T-helper 1 cell treated with Interleukin-12 subunit alpha and Interleukin-12 subunit beta and Interleukin-4 antibody, amounts not matched to agents 30 ng/mL and 1 ng/mL, for 36 hours (primary cell): ENCODE measurements at regions not wholly inside any gene's neighbourhood (a gene's known extent, or its start where the extent isn't known, plus 50 kb on each side); places are given as distances from the start of the nearest gene placed in this dataset.
"Not testable (repeated sequence)": the region's sequence is repeated elsewhere in the genome, so short reads cannot be mapped to it uniquely, and the experiment has no call there.

Experiments used
- intact Hi-C: fragments of 100-400 bp; cut with micrococcal nuclease; formaldehyde crosslinking; loops from one replicate; pipeline ENCODE4 v1.15.1; 2024

GRCh38 chr6:84879385-84879784, 115.0 kb upstream of the TBX18 start:
- intact Hi-C loops: not testable (repeated sequence)

- intact Hi-C loops: no loop called here
Observed at GRCh38 chr6:84877515-84878210, 113.3 kb upstream of the TBX18 start.

- intact Hi-C loops: no loop called here
Observed at GRCh38 chr6:84876723-84877514, 112.5 kb upstream of the TBX18 start.

- intact Hi-C loops: no loop called here
Observed at GRCh38 chr6:84872996-84873723, 108.8 kb upstream of the TBX18 start.

- intact Hi-C loops: no loop called here
Observed at GRCh38 chr6:84871925-84872324, 107.5 kb upstream of the TBX18 start.

- intact Hi-C loops: no loop called here
Observed at GRCh38 chr6:84870672-84871071, 106.3 kb upstream of the TBX18 start.

- intact Hi-C loops: no loop called here
Observed at GRCh38 chr6:84868149-84868548, 103.8 kb upstream of the TBX18 start.

- intact Hi-C loops: no loop called here
Observed at GRCh38 chr6:84867521-84867920, 103.1 kb upstream of the TBX18 start.

- intact Hi-C loops: no loop called here
Observed at GRCh38 chr6:84866715-84867114, 102.3 kb upstream of the TBX18 start.

GRCh38 chr6:84865372-84865771, 101.0 kb upstream of the TBX18 start:
- intact Hi-C loops: not testable (repeated sequence)

GRCh38 chr6:84862843-84863242, 98.4 kb upstream of the TBX18 start:
- intact Hi-C loops: no loop called here

GRCh38 chr6:84860920-84861319, 96.5 kb upstream of the TBX18 start:
- intact Hi-C loops: no loop called here

GRCh38 chr6:84860509-84860908, 96.1 kb upstream of the TBX18 start:
- intact Hi-C loops: no loop called here

- intact Hi-C loops: no loop called here
Observed at GRCh38 chr6:84854811-84855400, 90.5 kb upstream of the TBX18 start.

GRCh38 chr6:84853901-84854300, 89.5 kb upstream of the TBX18 start:
- intact Hi-C loops: no loop called here

GRCh38 chr6:84848960-84849359, 84.6 kb upstream of the TBX18 start:
- intact Hi-C loops: no loop called here

GRCh38 chr6:84847390-84848160, 83.2 kb upstream of the TBX18 start:
- intact Hi-C loops: no loop called here

- intact Hi-C loops: no loop called here
Observed at GRCh38 chr6:84842525-84843166, 78.2 kb upstream of the TBX18 start.

GRCh38 chr6:84837068-84837866, 72.9 kb upstream of the TBX18 start:
- intact Hi-C loops: not testable (repeated sequence)

- intact Hi-C loops: no loop called here
Observed at GRCh38 chr6:84836366-84836765, 72.0 kb upstream of the TBX18 start.
